ENCODE measurements at regions not wholly inside any gene's neighbourhood (a gene's known extent, or its start where the extent isn't known, plus 50 kb on each side); places are given as distances from the start of the nearest gene placed in this dataset.

DNA sequence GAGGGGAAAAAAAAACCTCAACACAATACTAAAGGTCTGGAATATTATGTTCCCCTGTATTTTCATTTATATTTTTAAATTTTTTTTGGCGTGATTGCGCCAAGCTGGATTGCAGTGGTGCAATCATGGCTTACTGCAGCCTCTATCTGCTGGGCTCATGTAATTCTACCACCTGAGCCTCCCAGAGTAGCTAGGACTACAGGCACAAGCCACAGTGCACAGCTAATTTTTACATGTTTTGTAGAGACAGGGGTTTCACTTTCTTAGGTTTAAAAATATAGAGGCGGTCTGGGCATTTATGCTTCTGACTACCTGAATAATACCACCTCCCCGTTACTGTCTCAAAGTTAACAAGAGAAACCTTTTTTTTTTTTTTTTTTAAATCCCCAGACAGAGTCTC is 51.1 kb upstream of the MAP4 start:
- Mint-ChIP-seq H3K4me3 (no peak overlapping the region), H3K36me3 (peaks cover 17 to 22% of the 10 kb centered on the region in 2 donors), H3K9me3 (no peaks in the 10 kb centered on the region), H3K27me3 (no peaks in the 10 kb centered on the region), H3K4me1 (peaks cover 19 to 46% of the 10 kb centered on the region in 2 donors), H3K27ac (no peak overlapping the region)
- DNase-seq (no peak), ATAC-seq (replicated peaks) (no peak)
